HG03571 (cell line): ENCODE measurements at regions not wholly inside any gene's neighbourhood (a gene's known extent, or its start where the extent isn't known, plus 50 kb on each side); places are given as distances from the start of the nearest gene placed in this dataset.

Experiments used
- ATAC-seq: cut with Tn5 transposase; IDR thresholded peaks from one replicate; pipeline ENCODE4 v1.9.1; 2021; ENCODE audit not compliant: unreplicated experiment

- ATAC-seq = no peak
Measured at GRCh38 chr4:135605076-135605475, 1403.5 kb upstream of the PABPC4L start.

DNA sequence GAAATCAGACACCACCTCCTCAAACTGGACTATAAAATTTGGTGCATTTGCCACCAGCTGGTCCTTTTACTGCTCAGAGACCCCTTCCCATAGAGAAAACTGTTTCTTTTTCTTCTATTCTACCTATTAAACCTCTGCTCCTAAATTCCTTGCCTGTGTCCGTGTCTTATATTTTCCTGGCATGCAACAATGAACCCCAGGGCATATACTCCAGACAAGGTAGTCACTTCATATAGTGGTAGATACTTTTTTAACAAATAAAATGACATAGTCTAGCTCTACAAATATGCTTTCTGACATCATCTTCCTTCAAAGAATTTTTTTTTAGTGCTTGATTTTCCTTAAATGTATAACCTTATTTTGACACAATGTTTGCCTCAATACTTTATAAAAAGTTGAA is 1402.9 kb upstream of the PABPC4L start:
- no peak for ATAC-seq

- no peak for ATAC-seq
Measured at GRCh38 chr4:135601351-135601750, 1399.8 kb upstream of the PABPC4L start.

GRCh38 chr4:135598151-135598550 is 1396.6 kb upstream of the PABPC4L start:
- no peak for ATAC-seq

DNA sequence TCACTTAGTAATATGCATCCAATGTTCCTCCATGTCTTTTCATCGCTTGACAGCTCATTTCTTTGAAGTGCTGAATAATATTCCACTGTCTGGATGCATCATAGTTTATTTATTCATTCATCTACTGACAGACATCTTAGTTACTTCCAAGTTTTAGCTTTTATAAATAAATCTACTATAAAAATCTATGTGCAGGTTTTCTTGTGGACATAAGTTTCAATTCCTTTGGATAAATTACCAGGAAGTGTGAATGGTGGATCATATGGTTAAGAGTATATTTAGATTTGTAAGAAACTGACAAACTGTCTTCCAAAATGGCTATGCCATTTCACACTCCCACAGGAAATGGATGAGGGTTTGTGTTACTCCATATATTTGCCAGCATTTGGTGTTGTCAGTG is 1392.9 kb upstream of the PABPC4L start:
- no peak for ATAC-seq

DNA sequence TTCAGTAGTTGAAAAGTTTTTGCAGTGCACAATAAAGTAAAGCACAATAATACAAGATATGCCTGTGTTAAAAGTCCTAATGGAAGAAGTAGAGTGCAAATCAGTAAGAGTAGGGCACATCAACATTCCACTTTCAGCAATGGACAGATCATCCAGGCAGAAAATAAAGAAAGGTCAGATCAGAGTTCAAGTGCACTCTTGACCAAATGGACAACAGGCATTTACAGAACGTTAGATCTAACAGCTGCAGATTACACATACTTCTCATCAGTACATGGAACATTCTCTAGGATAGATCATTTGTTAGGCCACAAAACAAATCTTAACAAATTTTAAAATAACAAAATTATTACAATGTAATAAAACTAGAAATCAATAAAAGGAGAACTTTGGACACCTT is 1373.5 kb upstream of the PABPC4L start:
- no peak for ATAC-seq

DNA sequence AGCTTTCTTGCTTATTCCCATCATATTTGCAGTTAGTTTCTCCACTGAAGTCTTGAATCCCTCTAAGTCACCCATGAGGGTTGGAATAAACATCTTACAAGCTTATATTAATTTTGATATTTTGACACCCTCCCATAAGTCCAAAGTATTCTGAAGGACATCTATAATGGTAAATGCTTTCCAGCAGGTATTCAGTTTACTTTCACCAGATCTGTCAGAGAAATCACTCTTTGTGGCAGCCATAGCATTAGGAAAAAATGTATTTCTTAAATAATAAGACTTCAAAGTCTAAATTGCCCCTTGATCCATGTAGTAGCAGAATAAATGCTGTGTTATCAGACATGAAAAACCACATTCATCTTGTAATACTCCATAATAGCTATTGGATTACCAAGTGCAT is 1371.7 kb upstream of the PABPC4L start:
- no peak for ATAC-seq

GRCh38 chr4:135564090-135564489 is 1362.5 kb upstream of the PABPC4L start:
- no peak for ATAC-seq

DNA sequence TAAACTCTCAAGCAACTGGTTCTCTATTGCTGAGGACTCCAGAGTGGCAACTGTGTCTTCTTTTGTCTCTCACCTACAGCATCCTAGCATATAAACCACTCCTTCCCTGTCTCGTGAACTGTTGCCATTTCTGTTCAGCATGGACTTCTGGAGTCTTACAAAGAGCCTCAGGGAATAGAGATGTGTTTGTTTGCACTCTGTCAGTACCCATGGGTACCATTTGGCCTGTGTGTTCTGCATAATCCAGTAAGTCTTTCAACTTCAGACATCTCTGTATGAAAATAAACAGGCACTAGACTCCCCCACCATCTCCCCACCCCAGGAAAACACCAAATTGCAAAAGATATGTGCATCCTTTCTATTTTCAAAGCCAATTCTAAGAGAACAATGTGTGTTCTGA is 1351.6 kb upstream of the PABPC4L start:
- no peak for ATAC-seq

DNA sequence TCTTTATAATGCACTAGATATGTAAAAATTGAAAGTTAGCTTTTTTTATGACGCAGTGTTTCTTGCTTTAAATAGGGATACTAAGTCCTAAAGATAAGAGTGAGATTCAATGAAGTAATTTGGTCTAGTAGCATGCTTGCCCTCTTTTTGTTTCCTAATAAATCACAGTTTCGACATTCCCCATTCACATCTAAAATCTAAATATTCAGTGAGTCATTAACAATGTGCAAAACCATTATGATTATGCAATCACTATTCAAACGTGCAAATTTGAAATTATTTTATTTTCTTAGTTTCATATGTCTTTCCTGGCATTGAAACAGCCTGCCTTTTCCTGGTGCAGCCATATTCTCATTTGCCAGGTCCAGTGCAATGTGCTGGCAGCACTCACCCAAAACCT is 1350.5 kb upstream of the PABPC4L start:
- ATAC-seq = no peak

- ATAC-seq = no peak
Measured at GRCh38 chr4:135548711-135549110, 1347.1 kb upstream of the PABPC4L start.

DNA sequence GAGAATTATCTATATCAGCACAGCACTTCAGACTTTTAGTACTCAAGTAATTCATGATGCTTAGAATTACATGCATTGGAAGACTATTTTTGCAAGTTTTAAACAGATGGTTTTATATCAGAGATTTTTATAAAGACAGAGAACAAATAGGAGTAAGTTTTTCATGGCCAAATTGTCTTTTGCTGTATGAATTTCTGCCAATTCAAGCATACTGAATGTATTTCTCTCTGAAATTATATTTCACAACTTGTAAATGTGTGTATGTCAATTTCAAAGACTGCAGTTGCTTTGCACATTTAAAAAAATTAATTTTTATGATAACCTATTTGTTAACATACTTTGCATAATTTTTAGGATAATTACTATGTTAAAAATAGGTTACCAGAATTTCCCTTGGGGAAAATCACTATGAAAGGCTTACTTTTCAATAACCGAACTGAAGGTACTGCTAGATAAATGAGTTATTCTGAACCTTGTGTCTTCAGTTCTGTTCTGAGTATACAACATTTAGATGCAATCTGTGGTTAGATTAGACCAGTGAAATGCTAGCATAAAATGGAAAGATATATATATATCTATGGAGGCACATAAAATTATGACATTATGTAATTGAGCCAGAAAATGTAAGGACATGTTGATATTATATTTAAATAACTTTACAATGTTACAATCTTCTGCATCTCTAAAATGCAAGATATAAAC is 1344.2 kb upstream of the PABPC4L start:
- ATAC-seq = no peak

GRCh38 chr4:135538698-135539097 is 1337.1 kb upstream of the PABPC4L start:
- ATAC-seq = no peak

GRCh38 chr4:135533053-135533452 is 1331.5 kb upstream of the PABPC4L start:
- no peak for ATAC-seq

DNA sequence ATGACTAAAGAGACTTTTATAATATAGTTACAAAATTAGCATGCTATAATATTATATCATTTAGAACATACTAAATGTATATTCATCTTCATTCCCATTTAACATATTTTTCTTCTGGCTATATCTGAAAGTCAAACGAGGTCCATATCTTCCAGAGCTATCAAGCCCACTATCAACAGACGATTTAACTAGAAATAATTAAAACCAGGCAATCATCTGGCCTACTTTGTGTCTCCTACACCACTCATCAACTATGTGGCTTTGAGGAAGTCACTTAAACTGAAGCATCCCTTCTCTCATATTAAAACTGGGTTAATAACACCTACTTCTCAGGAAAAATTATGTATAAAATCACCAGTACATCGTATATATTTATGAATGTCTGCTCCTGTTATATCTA is 1330.5 kb upstream of the PABPC4L start:
- no peak for ATAC-seq

- ATAC-seq = no peak
Measured at GRCh38 chr4:135515295-135515694, 1313.7 kb upstream of the PABPC4L start.

- no peak for ATAC-seq
Measured at GRCh38 chr4:135510582-135510981, 1309.0 kb upstream of the PABPC4L start.

- ATAC-seq = no peak
Measured at GRCh38 chr4:135508006-135508714, 1306.6 kb upstream of the PABPC4L start.

- ATAC-seq = no peak
Measured at GRCh38 chr4:135497563-135498152, 1296.1 kb upstream of the PABPC4L start.

GRCh38 chr4:135492439-135492838 is 1290.8 kb upstream of the PABPC4L start:
- no peak for ATAC-seq

DNA sequence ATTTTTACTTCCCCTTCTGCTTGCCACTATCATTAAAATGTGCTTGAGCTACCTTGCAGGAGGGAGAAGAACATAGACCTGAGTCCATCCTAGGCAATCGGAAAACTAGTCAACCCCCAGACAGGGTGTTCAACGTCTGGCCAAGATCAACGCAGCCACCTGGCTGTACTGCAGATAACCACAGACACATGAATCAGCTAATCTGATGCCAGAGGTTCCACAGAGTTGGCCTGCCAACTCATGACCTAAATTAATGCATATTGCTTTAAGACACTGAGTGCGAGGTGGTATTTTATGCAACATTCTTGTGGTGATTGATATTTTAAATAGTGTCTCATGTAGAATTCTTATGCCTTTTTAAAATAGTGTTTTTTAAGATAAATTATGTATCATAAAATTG is 1283.8 kb upstream of the PABPC4L start:
- ATAC-seq = no peak

DNA sequence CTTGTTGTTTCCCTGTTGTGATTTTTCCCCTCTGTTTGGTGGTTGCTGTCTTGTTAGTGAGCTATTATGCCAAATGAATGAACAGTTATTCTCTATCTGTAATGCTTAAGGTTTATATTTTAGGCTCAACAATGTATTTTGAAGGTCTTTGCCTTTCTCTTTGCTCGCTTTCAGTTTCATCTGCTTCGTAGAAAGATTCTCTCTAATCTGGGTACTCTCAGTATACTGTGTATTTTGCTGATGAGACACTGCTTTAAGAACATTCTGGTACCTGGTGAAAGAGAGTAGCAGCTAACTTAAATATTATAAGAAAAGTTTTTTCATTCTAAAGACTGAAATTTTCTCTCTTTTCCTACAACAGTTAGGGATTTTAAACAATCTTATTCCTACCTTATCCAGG is 1274.7 kb upstream of the PABPC4L start:
- ATAC-seq = no peak
